GM12878 (cell line): ENCODE measurements at regions not wholly inside any gene's neighbourhood (a gene's known extent, or its start where the extent isn't known, plus 50 kb on each side); places are given as distances from the start of the nearest gene placed in this dataset.

Experiments used
- ATAC-seq: fragments of 200-7000 bp; cut with Tn5 transposase; 3 replicates; pipeline ENCODE4 v1.9.1; 2020; ENCODE audit warnings: mild to moderate bottlenecking, moderate library complexity
- BruUV-seq: library from RNA; stranded (reverse); fragments of 400-500 nt; replicated peaks from 2 replicates; lab custom pipeline; 2021; lab: Mats Ljungman, UMichigan
- CTCF ChIA-PET: fragments of 300-600 bp; sonication (Branson Sonifier 250); formaldehyde crosslinking; extraction: SDS; loops from one replicate; lab custom pipeline; 2021; ENCODE audit warnings: inconsistent platforms; lab: Yijun Ruan, JAX
- POLR2A ChIA-PET: fragments of 350-600 bp; formaldehyde crosslinking; extraction: SDS; loops from one replicate; lab custom pipeline; 2021; ENCODE audit warnings: inconsistent platforms; lab: Charles Lee
- RAD21 ChIA-PET: fragments of 300-600 bp; sonication (Branson Sonifier 250); formaldehyde crosslinking; loops from one replicate; lab custom pipeline; 2023; ENCODE audit warnings: antibody characterized with exemption; ENCODE audit not compliant: unreplicated experiment; lab: Charles Lee
- SMC1A ChIA-PET: fragments of 300-600 bp; sonication (Branson Sonifier 250); formaldehyde crosslinking; loops from one replicate; lab custom pipeline; 2023; ENCODE audit not compliant: unreplicated experiment, uncharacterized antibody; lab: Charles Lee
- DNase-seq: peaks from one replicate; pipeline ENCODE4 v3.0.0-alpha.2; 2011; ENCODE audit warnings: low read depth, low spot score
- FAIRE-seq: peaks from 3 replicates; lab custom pipeline; 2011; peaks lifted over from hg19 to GRCh38; lab: Jason Lieb, UNC
- H2AFZ ChIP-seq: 2 replicates; pipeline ENCODE4 v1.6.0; 2011; ENCODE audit warnings: low read depth, low read length, control low read depth; ENCODE audit not compliant: control insufficient read depth
- H3K27ac ChIP-seq: 2 replicates; pipeline ENCODE4 v1.5.1; 2011; ENCODE audit warnings: control low read depth; ENCODE audit not compliant: control insufficient read depth, insufficient read depth
- H3K27me3 ChIP-seq, 2 experiments: replicated peaks in 1 of 2; 2 replicates each; pipeline versions ENCODE4 v1.6.0 to v1.6.1; 2011; ENCODE audit warnings: low read length in 1 of 2; ENCODE audit not compliant: control insufficient read depth in 2 of 2, insufficient read depth in 2 of 2
- H3K36me3 ChIP-seq, 2 experiments: 2 replicates each; pipeline ENCODE4 v1.5.1; 2011; ENCODE audit warnings: low read length in 1 of 2; ENCODE audit not compliant: control insufficient read depth in 2 of 2, insufficient read depth in 2 of 2
- H3K4me1 ChIP-seq: 2 replicates; pipeline ENCODE4 v1.6.1; 2011; ENCODE audit warnings: mild to moderate bottlenecking, low read length, moderate library complexity, mixed read lengths; ENCODE audit not compliant: control insufficient read depth, insufficient read depth
- H3K4me2 ChIP-seq: 2 replicates; pipeline ENCODE4 v1.6.0; 2011; ENCODE audit warnings: control low read depth; ENCODE audit not compliant: control insufficient read depth, insufficient read depth
- H3K4me3 ChIP-seq: fragments of 200-600 bp; sonication (generic); 2 replicates; pipeline ENCODE4 v1.5.1; 2016
- H3K79me2 ChIP-seq: 2 replicates; pipeline ENCODE4 v1.6.0; 2011; ENCODE audit warnings: low read length; ENCODE audit not compliant: control insufficient read depth, insufficient read depth
- H3K9ac ChIP-seq: 2 replicates; pipeline ENCODE4 v1.8.0; 2011; ENCODE audit warnings: low read length, control low read depth, mixed read lengths; ENCODE audit not compliant: control insufficient read depth, insufficient read depth
- H3K9me3 ChIP-seq: replicated peaks from 3 replicates; pipeline ENCODE4 v1.5.1; 2011; ENCODE audit warnings: mild to moderate bottlenecking, low read length; ENCODE audit not compliant: control insufficient read depth, insufficient read depth
- H4K20me1 ChIP-seq: 2 replicates; pipeline ENCODE4 v1.6.0; 2011; ENCODE audit not compliant: control insufficient read depth, insufficient read depth
- BCL3 ChIP-seq: IDR thresholded peaks from 2 replicates; pipeline ENCODE4 v1.6.1; 2011; ENCODE audit warnings: borderline replicate concordance, low read depth, mild to moderate bottlenecking, moderate library complexity, low read length; ENCODE audit not compliant: insufficient read depth, poor library complexity, severe bottlenecking
- BHLHE40 ChIP-seq, 2 experiments: fragments of 450-650 bp in 1 of 2; IDR thresholded peaks; 2 replicates each; pipeline ENCODE4 v1.6.1; 2011 to 2017; ENCODE audit warnings: low read depth in 2 of 2, borderline replicate concordance in 1 of 2, improper control_type of control experiment in 1 of 2, low read length in 1 of 2, mild to moderate bottlenecking in 1 of 2
- HDGF ChIP-seq: fragments of 450-650 bp; IDR thresholded peaks from 2 replicates; pipeline ENCODE4 v1.6.1; 2016; ENCODE audit warnings: antibody characterized with exemption
- JUND ChIP-seq: IDR thresholded peaks from 2 replicates; pipeline ENCODE4 v1.6.1; 2012; ENCODE audit warnings: low read depth, mild to moderate bottlenecking, low read length, improper control_type of control experiment, moderate library complexity
- MAX ChIP-seq: IDR thresholded peaks from 2 replicates; pipeline ENCODE4 v1.6.1; 2012; ENCODE audit warnings: low read depth, low read length, improper control_type of control experiment
- PAX8 ChIP-seq: fragments of 450-650 bp; IDR thresholded peaks from 2 replicates; pipeline ENCODE4 v1.6.1; 2017; ENCODE audit warnings: mild to moderate bottlenecking, moderate library complexity
- PBX3 ChIP-seq: IDR thresholded peaks from 2 replicates; pipeline ENCODE4 v1.6.1; 2011; ENCODE audit warnings: mild to moderate bottlenecking, low read depth, low read length, moderate library complexity; ENCODE audit not compliant: insufficient replicate concordance
- POLR2AphosphoS5 ChIP-seq: IDR thresholded peaks from 2 replicates; pipeline ENCODE4 v1.6.1; 2011; ENCODE audit warnings: mild to moderate bottlenecking, low read length, inconsistent platforms
- RAD51 ChIP-seq: fragments of 450-650 bp; IDR thresholded peaks from 2 replicates; pipeline ENCODE4 v1.6.1; 2016; ENCODE audit warnings: moderate library complexity, mild to moderate bottlenecking, inconsistent platforms
- SRF ChIP-seq, 2 experiments: IDR thresholded peaks; 2 replicates each; pipeline ENCODE4 v1.6.1; 2011; ENCODE audit warnings: low read depth in 2 of 2, low read length in 2 of 2, mild to moderate bottlenecking in 1 of 2, moderate library complexity in 1 of 2
- WGBS: methylation state at CpG from one replicate; pipeline ENCODE4 v1.1.6; 2016; ENCODE audit warnings: low lambda C conversion rate; ENCODE audit not compliant: insufficient replicate concordance, insufficient coverage; ENCODE audit errors: missing lambda C conversion rate; 5-methylcytosine and 5-hydroxymethylcytosine counted together
- in situ Hi-C: fragments of 300-500 bp; cut with MboI; formaldehyde crosslinking; loops from 9 replicates; pipeline ENCODE4 v1.14.3; 2018; ENCODE audit warnings: mixed read lengths
- intact Hi-C: fragments of 100-400 bp; cut with micrococcal nuclease; formaldehyde crosslinking; loops from one replicate; pipeline ENCODE4 v1.14.2; 2022; ENCODE audit not compliant: unreplicated experiment

- H3K9ac ChIP-seq, result no peak overlapping the region
- no TSS peak for BruUV-seq
- no peak for TF ChIP-seq BCL3
- no peak overlapping the region for H3K4me3 ChIP-seq
- no peaks in the 10 kb centered on the region for H3K36me3 ChIP-seq
- DNase-seq (no peak), FAIRE-seq (no peak), ATAC-seq (no peak)
- no peak overlapping the region for H2AFZ ChIP-seq
- H3K27me3 ChIP-seq, result no peaks in the 10 kb centered on the region
- intact Hi-C loops, result no loop called here
- H4K20me1 ChIP-seq, result no peaks in the 10 kb centered on the region
- H3K4me1 ChIP-seq, result no peaks in the 10 kb centered on the region
- ChIA-PET SMC1A (interaction anchor here (1.5 kb wide), 1 partner anchor 11 kb away, joined by 3 read pairs; no protein-coding TSS in a partner anchor), RAD21 (no interaction called here), POLR2A (no interaction called here), CTCF (interaction anchor here (1.6 kb wide), 1 partner anchor 86 kb away, joined by 5 read pairs; no protein-coding TSS in a partner anchor)
- in situ Hi-C loops, result no loop called here
- H3K9me3 ChIP-seq, result no peaks in the 10 kb centered on the region
- 74% methylated on average over 9 of the region's 9 CpGs for WGBS
- no peak overlapping the region for H3K4me2 ChIP-seq
- no peak overlapping the region for H3K27ac ChIP-seq
- H3K79me2 ChIP-seq, result no peaks in the 10 kb centered on the region
Observed at GRCh38 chr10:89115876-89116627, 91.1 kb downstream of the CH25H start.

- intact Hi-C loops, result no loop called here
- 4% methylated on average over 1 of the region's 1 CpG for WGBS
- Histone ChIP-seq H3K9me3 (no peaks in the 10 kb centered on the region), H3K27me3 (no peaks in the 10 kb centered on the region), H4K20me1 (no peaks in the 10 kb centered on the region), H3K27ac (no peak overlapping the region), H3K79me2 (no peaks in the 10 kb centered on the region), H2AFZ (no peak overlapping the region), H3K9ac (no peak overlapping the region), H3K4me3 (no peak overlapping the region), H3K36me3 (no peaks in the 10 kb centered on the region), H3K4me2 (no peak overlapping the region), H3K4me1 (no peaks in the 10 kb centered on the region)
- SMC1A ChIA-PET, result interaction anchor here (1.0 to 1.5 kb wide), 2 partner anchors 10 to 182 kb away, joined by 3 read pairs; no protein-coding TSS in a partner anchor
- in situ Hi-C loops, result no loop called here
- FAIRE-seq (no peak), DNase-seq (no peak), ATAC-seq (no peak)
- POLR2A ChIA-PET, result no interaction called here
- BruUV-seq, result no TSS peak
- RAD21 ChIA-PET, result no interaction called here
- CTCF ChIA-PET, result interaction anchor here (0.6 to 1.6 kb wide), 2 partner anchors 85 to 304 kb away, joined by 3 to 5 read pairs; no protein-coding TSS in a partner anchor
- no peak for TF ChIP-seq PBX3
- TF ChIP-seq HDGF, result no peak
- no peak for TF ChIP-seq RAD51
- TF ChIP-seq BHLHE40 (IDR thresholded peaks at IDR 0.05; ENCODE audit: borderline replicate concordance in 1 of 2, low read depth in 2 of 2, low read length in 1 of 2), result no peak
- no peak for TF ChIP-seq POLR2AphosphoS5
- TF ChIP-seq MAX, result no peak
- TF ChIP-seq SRF (IDR thresholded peaks at IDR 0.05; ENCODE audit: low read depth in 2 of 2, low read length in 2 of 2), result no peak
- TF ChIP-seq JUND, result no peak
- no peak for TF ChIP-seq PAX8
Observed at GRCh38 chr10:89114846-89115625, 92.1 kb downstream of the CH25H start.
